GM18867 (cell line): ENCODE measurements at regions not wholly inside any gene's neighbourhood (a gene's known extent, or its start where the extent isn't known, plus 50 kb on each side); places are given as distances from the start of the nearest gene placed in this dataset.
"Not testable (repeated sequence)": the region's sequence is repeated elsewhere in the genome, so short reads cannot be mapped to it uniquely, and the experiment has no call there.

Source experiments
- ATAC-seq: cut with Tn5 transposase; IDR thresholded peaks from one replicate; pipeline ENCODE4 v1.9.1; 2021; ENCODE audit warnings: mild to moderate bottlenecking, moderate library complexity; ENCODE audit not compliant: unreplicated experiment

DNA sequence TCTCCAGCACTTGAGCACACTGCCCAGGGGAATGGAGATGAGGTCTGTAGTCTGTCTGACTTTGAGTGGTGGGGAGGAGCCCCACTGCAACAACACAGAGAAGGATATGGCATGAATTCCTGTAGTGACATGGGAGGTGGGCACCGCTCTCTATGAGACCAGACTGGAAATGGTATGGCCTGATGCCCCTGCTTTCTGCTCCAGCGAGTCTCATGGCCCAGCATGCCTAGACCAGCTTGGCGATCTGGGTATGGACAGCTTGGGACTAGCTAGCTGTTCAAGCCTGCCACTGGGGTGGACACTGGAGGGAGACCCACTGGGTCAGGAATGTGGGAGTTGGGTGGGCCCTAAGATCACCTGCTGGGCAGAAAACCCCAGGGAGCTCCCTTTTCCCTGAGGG lies 477.8 kb upstream of the SEL1L start:
- no peak for ATAC-seq

DNA sequence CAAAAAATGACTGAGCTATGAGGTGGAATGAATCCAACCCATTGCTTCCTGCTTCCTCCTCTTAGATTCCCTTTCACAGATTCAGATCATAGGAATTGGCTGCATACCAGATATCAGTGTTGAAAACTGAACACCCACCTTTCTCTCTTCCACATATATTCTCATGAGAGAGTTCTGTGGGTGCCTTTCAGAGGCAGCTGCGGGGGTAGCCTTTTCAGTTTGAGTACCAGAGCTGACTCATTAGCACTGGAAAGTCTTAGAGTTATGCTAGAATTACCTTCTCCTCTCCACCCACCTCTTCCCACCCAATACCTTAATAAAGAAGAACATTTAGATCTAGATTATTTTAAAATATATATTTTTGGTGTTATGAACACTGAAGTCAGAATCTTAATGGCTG lies 495.4 kb upstream of the SEL1L start:
- ATAC-seq = no peak

DNA sequence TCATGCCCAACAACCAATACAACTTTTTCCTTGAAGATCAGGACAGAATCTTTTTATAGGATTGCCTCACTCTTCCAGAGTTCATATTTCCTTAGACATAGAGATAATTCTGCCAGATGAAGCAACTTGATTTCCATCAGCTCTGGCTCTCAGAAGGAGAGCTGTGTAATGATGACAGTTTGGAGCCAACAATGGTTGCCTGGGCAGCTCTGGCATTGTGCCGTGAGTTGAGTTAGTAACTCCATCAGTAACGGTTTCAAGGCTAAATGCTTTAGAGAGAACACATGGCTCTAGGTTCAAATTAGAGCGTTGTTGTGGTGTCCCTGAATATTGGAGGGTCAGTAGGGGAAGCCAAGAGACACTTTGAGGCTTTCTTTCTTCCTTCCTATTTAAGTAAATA lies 501.7 kb upstream of the SEL1L start:
- no peak for ATAC-seq

DNA sequence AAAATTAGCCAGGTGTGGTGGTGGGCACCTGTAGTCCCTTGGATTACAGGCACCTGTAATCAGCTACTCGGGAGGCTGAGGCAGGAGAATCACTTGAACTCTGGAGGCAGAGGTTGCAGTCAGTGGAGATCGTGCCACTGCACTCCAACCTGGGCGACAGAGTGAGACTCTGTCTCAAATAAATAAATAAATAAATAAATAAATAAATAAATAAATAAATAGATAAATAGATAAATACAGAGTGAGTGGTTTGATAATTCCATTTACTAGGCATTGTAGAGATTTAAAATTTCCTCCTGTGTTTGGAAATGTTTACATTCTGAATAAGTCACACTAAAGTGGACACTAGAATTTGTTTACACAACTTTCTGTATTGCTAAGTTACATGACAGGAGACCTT lies 504.4 kb upstream of the SEL1L start:
- not testable (repeated sequence) for ATAC-seq

DNA sequence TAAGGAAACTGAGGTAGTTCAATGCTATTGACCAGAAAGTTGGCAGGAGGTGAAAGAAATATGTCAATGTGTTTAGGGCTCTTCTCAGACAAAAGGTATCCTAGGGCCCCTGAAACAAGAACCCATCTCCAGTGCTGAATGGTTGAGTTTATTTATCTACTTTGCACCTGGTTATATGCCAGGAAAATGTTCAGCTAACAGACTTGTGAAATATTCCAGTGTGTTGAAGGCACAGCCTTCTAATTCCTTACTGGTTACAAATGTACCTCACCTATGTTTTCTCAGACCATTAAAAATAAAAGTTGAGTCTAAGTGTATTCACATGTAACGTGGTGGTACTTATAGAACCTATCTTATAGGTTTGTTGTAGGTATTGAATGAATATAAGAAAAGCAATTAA lies 511.7 kb upstream of the SEL1L start:
- no peak for ATAC-seq

DNA sequence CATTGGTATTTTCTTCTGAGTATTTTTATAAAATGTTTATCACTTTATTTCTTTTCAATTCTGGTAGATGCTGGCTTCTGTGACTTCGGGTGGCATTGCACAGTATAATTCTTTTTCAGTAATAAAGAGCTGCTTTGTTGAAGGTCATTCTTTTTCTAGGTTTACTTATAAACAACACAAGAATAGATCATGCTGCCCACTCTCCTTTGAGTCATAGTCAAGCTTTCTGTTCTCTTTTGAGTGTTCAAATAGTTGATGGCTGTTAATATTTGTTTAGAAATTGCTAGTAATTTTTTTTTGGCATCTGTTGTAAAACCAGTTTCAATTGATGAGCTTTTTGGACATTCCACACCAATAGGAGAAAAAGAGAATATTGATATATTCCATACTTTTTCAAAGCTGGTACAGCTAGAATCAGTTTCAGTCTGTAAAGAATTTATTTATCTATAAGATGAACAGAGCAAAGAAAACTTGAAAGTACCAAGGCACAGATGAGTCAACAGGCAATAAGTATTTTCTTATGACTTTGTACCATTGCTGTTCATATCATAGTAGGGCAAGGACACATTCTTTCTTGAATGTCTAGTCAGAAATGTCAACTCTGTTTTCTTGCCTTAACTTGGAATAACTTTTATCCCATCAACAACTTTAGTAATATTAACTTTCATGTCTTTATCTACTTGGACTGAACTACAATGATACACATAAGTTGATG lies 513.0 kb upstream of the SEL1L start:
- ATAC-seq = peak; percentile 48

DNA sequence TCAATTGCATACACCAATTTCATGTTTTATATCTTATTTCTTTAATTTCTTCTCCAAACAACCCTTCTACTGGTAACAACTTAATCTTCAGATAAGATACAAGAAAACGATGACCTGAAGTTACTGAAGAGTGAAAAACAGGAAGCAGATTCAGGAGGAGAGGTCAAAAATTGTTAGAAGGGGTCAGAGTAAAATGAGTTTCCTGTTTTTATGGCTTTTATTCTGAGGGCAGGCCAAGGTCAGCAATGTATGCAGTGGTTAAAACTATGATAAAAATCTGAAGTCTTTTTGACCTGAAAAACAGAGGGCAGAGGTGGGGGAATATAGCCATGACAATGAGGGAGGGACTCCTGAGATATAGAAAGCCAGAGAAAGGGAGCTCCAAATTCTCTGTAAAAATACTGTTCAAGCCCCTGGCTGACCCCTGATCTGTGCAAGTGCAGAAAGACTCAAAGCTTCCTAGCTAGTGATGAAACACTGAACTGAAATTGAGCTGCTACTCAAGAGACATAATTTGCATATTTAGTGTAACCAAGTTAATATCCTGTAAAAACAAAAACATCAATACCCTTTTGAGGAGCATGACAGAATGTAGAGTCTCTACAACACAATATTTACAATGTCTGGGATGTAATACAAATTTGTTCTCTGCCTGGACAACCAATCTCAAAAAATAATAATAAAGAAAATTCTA lies 514.3 kb upstream of the SEL1L start:
- no peak for ATAC-seq

DNA sequence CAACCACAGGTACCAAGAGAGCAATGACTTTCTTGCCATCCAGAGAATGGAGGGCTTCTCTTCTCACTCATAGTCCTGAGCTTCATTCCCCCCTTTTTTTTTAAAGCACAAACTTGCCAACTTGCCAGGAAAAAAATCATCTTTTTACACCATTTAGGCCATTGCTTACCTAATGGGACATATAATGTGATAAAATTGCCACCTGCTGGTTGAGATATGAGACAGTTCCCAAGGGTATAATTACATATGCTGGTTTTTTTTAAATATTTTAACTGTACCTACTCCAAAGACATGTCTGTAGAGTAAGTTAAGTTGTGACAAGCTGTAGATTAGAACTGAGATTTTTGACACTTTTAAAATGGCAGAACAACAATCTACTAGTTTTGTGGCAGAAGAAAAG lies 519.1 kb upstream of the SEL1L start:
- no peak for ATAC-seq

DNA sequence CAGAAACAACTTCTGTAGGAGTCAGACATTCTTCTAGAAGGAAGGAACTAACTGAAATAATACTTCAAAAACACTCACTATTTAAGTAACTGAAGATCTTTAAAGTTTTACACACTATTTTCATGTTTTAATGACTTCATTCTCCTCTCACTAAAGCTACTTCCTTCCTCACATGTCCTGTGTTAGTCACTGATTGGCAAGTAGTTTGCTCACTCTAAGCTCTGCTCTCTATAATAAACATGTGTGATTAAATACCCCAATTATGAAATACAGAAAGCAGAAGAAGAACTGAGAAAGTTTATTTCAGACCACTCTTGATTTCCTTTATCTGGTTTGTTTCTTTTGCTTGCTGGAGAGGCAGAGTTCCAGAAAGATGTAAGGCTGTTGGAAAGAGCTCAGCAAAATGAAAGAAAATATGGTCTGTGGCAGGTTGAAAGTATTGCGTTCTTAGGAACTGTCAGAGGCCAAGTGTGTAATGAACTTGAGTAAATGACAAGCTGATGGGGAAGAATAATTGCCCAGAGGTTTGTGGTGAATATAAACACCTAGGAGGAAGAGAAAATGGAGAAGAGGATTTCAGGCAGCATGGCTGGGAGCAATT lies 522.0 kb upstream of the SEL1L start:
- ATAC-seq = no peak

DNA sequence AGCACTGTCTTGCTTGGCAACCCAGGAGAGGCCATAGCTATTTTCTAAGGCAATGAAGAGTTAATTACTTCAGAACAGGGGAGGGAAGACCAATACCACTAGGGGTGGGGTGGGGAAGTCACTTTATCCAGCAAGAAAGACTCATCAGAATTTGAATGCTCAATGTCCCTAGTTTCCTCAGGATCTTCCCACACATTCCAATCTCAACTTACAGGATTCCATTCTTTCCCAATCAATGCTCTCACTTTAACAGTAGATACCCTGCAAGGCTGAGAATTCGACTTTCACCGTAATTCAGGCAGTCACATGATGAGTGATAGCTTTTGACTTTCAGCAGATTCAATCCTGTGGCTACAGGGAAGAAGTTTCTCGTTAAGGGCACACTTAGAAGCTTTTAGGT lies 526.6 kb upstream of the SEL1L start:
- ATAC-seq = no peak

DNA sequence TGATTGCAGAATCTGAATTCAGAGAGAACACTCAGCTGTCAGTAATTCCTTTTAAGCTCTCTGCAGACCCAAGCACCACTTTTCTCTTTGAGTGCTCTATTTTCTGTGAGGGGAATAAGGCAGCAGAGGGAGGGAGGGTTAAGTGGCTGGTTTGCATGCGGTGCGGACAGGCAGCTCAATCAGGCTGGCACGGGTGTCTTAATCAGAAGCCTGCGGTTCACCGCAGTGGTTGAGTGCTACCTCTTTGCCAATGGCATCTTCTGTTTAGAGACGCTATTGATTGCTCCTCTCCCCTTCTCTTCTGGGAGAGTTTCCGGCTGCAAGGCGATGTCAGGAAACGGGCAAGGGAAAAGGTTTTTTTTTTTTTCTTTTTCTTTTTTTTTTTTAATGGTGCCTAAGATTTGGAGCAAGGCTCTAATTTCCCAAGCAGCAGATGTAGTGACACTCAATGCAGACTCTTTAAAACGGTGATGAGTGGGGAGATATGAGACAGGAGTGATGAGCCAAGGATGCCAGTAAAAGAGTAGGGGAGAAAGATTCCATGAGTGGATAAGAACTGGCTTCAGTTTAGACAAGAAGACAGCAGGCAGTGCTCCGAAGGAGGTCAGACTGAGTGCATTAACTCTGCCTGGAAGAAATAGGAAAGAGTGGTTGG lies 533.7 kb upstream of the SEL1L start:
- no peak for ATAC-seq

DNA sequence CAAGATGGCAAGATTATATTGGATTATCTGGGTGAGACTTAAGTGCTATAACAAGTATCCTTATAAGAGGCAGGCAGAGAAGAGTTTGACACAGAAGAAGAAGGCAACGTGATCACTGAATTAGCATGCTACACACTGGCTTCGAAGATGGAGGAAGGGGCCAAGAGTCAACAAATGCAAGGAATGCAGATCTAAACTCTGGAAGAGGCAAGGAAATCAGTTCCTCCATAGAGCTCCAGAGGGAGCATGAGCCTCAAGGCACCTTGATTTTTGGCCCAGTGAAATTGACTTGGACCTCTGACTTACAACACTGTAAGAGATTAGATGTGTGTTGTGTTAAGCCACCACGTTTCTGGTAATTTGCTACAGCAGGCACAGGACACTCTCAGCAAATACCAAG lies 536.4 kb upstream of the SEL1L start:
- ATAC-seq = no peak

DNA sequence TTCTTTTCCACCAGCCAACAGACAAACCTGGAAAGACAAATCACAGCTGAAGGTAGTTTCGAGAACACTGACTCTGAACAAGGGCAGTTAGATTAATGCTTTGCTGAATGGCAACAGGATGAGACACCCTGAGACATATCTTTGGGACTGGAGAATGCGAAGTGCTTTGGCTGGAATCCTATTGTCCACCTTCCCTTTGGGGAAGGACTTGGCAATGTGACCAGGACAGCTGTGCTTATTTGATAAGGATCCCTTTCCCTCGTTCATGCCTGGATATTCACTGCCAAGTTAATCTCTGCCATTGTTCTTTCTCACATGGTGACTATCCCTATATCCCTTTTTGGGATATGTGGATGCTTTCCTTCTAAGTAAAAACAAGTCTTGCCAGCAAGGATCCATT lies 537.1 kb upstream of the SEL1L start:
- ATAC-seq = no peak

DNA sequence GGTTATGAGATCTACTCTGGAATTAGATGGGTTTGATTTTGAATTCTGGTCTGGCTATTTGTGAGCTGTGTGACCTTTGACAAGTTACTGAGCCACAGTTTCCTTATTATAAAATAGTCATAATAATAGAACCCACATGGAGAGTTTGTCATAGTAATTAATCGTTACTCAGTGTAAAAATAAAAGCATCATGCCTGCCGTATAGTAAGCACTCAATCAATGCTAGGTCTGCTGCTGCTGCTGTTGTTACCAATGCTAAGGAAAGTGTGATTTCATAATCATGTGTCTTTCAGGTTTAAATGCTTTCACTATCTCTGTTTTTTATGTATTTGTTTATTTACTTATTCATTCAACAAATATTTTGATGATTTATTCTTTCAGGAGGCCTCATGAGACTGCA lies 539.9 kb upstream of the SEL1L start:
- no peak for ATAC-seq

DNA sequence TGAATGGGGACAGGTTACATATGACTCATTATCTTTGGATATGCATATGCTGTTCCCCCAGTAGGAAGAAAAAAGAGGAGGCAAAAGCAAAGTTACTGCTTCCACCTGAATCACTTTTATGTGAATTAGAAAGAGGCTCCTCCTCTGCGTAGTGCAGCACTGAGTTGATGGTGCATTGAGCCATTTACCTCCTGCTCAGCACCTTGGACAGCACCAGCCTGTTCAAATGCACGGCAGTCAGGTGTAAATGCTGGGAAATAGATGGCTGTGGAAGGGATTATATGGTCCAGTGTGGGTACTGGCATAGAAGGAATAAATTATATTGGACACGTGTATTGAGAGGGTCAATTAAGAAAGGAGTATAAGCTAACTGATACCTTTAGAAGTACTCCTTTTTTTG lies 541.9 kb upstream of the SEL1L start:
- ATAC-seq = no peak

DNA sequence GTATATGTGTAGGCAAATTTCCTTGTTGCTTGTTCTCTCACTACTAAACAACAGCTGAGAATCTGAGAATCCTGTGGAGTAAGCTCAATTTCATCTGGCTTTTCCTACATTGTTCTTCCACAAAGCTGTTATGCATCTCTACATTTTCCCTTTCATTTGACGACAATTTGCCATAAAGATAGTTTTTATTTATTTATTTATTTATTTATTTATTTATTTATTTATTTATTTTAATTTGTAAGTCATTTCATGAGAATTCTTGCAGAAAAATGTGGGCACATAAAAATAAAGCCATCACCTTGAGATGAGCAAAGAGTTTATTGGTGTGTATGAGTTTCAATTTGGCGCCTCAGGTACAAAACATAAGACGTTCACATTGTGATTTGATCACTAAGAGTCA lies 545.9 kb upstream of the SEL1L start:
- no peak for ATAC-seq

DNA sequence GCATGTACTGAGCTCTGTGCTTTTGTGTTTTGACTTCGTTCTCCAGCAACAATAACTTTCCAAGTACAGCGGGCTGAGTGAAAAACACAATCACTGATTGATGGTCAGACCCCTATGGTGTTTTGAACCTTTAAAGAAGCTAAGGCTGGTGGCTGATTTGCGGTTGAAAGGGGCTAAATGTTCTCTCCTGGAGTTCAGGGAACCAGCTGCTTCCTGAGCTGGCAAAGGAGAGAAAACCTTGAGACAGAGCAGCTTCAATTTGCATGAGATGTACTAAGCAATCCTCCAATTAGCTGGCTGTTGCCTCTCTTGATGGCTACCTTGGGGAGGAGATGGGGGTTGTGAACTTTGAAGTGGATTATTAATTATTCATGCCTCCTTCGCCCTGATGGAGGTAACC lies 546.7 kb upstream of the SEL1L start:
- ATAC-seq = no peak

DNA sequence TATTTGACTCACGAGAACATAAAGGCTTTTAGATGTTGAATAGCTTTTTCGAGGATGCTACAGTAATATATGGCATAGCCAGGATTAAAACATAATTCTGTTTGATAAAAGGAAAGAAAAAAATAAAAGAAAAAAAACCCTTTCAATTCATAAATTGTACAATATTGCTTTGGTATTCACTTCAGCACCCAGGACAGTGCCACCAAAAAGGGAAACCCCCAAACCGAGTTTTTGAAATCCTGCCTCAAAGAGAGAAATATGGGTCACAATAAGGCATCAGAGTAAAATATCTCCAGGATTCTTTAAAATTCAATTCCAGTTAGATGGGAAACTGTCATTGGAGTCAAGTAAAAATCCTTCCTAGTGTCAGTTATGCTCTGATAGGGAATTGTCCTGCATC lies 551.2 kb upstream of the SEL1L start:
- ATAC-seq = no peak

DNA sequence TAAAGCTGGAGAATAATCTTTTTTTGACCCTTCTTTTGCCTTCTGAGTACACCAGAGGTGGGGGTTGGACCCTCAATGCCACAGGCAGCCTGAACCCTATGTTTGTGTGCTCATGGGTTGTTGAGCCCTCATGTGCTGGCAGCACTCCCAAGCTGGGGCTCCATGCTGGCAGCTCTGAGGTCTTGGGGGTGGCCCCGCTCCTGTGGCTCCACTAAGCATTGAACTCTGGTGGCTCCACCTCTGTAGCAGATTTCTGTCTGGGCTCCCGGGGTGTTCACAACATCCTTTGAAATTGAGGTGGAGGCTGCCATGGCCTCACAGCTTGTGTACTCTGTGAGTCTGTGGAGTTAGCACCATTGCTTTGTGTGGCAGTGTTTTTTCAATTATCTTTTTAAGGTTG lies 557.4 kb upstream of the SEL1L start:
- no peak for ATAC-seq

DNA sequence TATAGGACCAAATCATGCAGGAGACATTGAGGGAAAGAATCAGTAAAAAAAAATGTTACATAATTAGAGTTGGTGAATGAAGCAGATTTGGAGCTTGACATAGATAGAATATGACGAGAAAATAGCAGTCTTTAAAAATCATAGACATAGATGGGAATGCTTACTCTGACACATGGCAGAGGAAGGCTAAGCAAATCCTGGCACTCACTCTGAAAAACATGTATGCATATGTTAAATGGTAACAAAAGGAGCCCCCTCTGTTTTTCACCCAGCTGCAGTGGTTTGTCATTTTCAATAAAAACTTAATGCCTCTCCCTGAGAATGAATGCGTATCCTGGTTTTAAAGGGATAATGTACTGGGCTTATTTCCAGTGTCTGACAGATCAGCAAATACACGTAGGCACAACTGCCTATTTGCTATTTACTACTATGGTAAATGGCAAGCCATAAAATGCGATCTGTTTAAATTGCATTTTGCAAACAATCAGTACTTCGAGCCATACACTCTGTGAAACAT lies 561.2 kb upstream of the SEL1L start:
- ATAC-seq = no peak

DNA sequence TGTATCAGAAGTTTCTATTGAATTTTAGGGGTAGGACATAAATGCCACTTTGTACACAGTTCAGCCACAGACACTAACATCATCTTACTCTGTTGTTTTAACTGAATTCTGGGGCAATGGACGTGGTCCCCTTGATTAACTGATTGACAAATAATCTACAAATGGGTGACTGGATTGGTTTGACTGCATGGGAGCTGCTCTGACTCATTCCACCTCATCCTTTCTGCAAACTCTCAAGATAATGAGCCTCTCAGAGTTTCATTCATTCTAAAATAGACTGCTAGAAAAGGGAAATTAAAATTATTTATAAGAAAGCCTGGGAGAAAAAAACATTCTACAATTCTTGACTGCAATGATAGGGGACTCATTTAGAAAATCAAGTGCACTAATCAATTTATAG lies 570.4 kb upstream of the SEL1L start:
- ATAC-seq = no peak
